GM23338 (cell line): ENCODE measurements at regions not wholly inside any gene's neighbourhood (a gene's known extent, or its start where the extent isn't known, plus 50 kb on each side); places are given as distances from the start of the nearest gene placed in this dataset.

Experiments used
- ATAC-seq: fragments of 200-7000 bp; cut with Tn5 transposase; 3 replicates; pipeline ENCODE4 v1.9.1; 2020
- DNase-seq: peaks from one replicate; pipeline ENCODE4 v3.0.0-alpha.2; 2015; ENCODE audit warnings: low spot score
- H2AFZ ChIP-seq: fragments of 200-600 bp; sonication (generic); 2 replicates; pipeline ENCODE4 v1.8.0; 2016; ENCODE audit warnings: antibody characterized with exemption, mild to moderate bottlenecking, moderate library complexity
- H3F3A ChIP-seq: fragments of 200-600 bp; sonication (generic); replicated peaks from 2 replicates; pipeline ENCODE4 v1.8.0; 2017; ENCODE audit warnings: antibody characterized with exemption, mixed run types, low read depth
- H3K27ac ChIP-seq: fragments of 200-600 bp; sonication (generic); 2 replicates; pipeline ENCODE4 v1.6.1; 2016; ENCODE audit warnings: low read depth
- H3K27me3 ChIP-seq: fragments of 200-600 bp; sonication (generic); 2 replicates; pipeline ENCODE4 v1.8.0; 2016; ENCODE audit warnings: mild to moderate bottlenecking, mixed run types, moderate library complexity; ENCODE audit not compliant: insufficient read depth
- H3K36me3 ChIP-seq: fragments of 200-600 bp; sonication (generic); 2 replicates; pipeline ENCODE4 v1.8.0; 2016; ENCODE audit warnings: mild to moderate bottlenecking; ENCODE audit not compliant: insufficient read depth
- H3K4me1 ChIP-seq: fragments of 200-600 bp; sonication (generic); 2 replicates; pipeline ENCODE4 v1.8.0; 2016; ENCODE audit warnings: mild to moderate bottlenecking, moderate library complexity; ENCODE audit not compliant: insufficient read depth
- H3K4me2 ChIP-seq: fragments of 200-600 bp; sonication (generic); 2 replicates; pipeline ENCODE4 v1.7.1; 2017; ENCODE audit warnings: mixed run types
- H3K4me3 ChIP-seq: fragments of 200-600 bp; sonication (generic); 2 replicates; pipeline ENCODE4 v1.6.1; 2016; ENCODE audit warnings: mixed run types
- H3K79me2 ChIP-seq: fragments of 200-600 bp; sonication (generic); replicated peaks from 2 replicates; pipeline ENCODE4 v1.8.0; 2017; ENCODE audit warnings: mild to moderate bottlenecking; ENCODE audit not compliant: insufficient read depth
- H3K9me2 ChIP-seq: fragments of 200-600 bp; sonication (generic); 2 replicates; pipeline ENCODE4 v1.8.0; 2017; ENCODE audit not compliant: insufficient read depth
- H4K20me1 ChIP-seq: fragments of 200-600 bp; sonication (generic); replicated peaks from 2 replicates; pipeline ENCODE4 v1.8.0; 2017; ENCODE audit warnings: mild to moderate bottlenecking; ENCODE audit not compliant: insufficient read depth
- H3K27ac Mint-ChIP-seq: 2 replicates; pipeline ENCODE4 v1.8.0; 2020; ENCODE audit warnings: inconsistent platforms, mild to moderate bottlenecking, moderate library complexity, mixed read lengths
- H3K27me3 Mint-ChIP-seq: 3 replicates; pipeline ENCODE4 v1.8.0; 2022; ENCODE audit warnings: low read depth, mild to moderate bottlenecking, moderate library complexity, mixed read lengths, inconsistent platforms; ENCODE audit not compliant: insufficient read depth, poor library complexity
- H3K36me3 Mint-ChIP-seq: 3 replicates; pipeline ENCODE4 v1.8.0; 2021; ENCODE audit warnings: low read depth, mild to moderate bottlenecking, inconsistent platforms, moderate library complexity, mixed read lengths
- H3K4me1 Mint-ChIP-seq: 3 replicates; pipeline ENCODE4 v1.8.0; 2020; ENCODE audit warnings: mild to moderate bottlenecking, inconsistent platforms, mixed read lengths
- H3K4me3 Mint-ChIP-seq: 3 replicates; pipeline ENCODE4 v1.8.0; 2021; ENCODE audit warnings: moderate library complexity, mild to moderate bottlenecking, inconsistent platforms, mixed read lengths
- H3K9me3 Mint-ChIP-seq: 3 replicates; pipeline ENCODE4 v1.8.0; 2020; ENCODE audit warnings: moderate library complexity, mild to moderate bottlenecking, inconsistent platforms, mixed read lengths
- CREB1 ChIP-seq: fragments of 250-450 bp; sonication (Bioruptor Pico); IDR thresholded peaks from 2 replicates; pipeline ENCODE4 v1.5.0; 2020; ENCODE audit warnings: low read depth, mild to moderate bottlenecking, moderate library complexity
- CTCF ChIP-seq, 2 experiments: fragments of 200-600 bp in 1 of 2; sonication (generic) in 1 of 2; conservative IDR thresholded peaks; 2 replicates each; pipeline versions ENCODE4 v1.5.1 to v1.6.1; 2016 to 2017; ENCODE audit warnings: antibody characterized with exemption in 2 of 2, low read depth in 2 of 2, mild to moderate bottlenecking in 2 of 2, moderate library complexity in 1 of 2
- ETS1 ChIP-seq: IDR thresholded peaks from 2 replicates; pipeline ENCODE4 v1.6.1; 2016; ENCODE audit warnings: antibody characterized with exemption
- EZH2 ChIP-seq: fragments of 200-600 bp; sonication (generic); IDR thresholded peaks from one replicate; pipeline ENCODE4 v1.8.0; 2017; ENCODE audit warnings: antibody characterized with exemption, mild to moderate bottlenecking, low read depth; ENCODE audit not compliant: unreplicated experiment
- EZH2phosphoT487 ChIP-seq: fragments of 200-600 bp; sonication (generic); IDR thresholded peaks from one replicate; pipeline ENCODE4 v1.8.1; 2018; ENCODE audit warnings: antibody characterized with exemption; ENCODE audit not compliant: unreplicated experiment
- JUNB ChIP-seq: IDR thresholded peaks from one replicate; pipeline ENCODE4 v1.6.1; 2016; ENCODE audit warnings: antibody characterized with exemption; ENCODE audit not compliant: unreplicated experiment
- NANOG ChIP-seq: IDR thresholded peaks from 2 replicates; pipeline ENCODE4 v1.6.1; 2016; ENCODE audit warnings: antibody characterized with exemption, borderline replicate concordance
- POLR2AphosphoS5 ChIP-seq: IDR thresholded peaks from 2 replicates; pipeline ENCODE4 v1.6.1; 2016; ENCODE audit warnings: antibody characterized with exemption, low read depth
- STAT1 ChIP-seq: IDR thresholded peaks from one replicate; pipeline ENCODE4 v1.6.1; 2016; ENCODE audit warnings: antibody characterized with exemption; ENCODE audit not compliant: unreplicated experiment
- ZNF114 ChIP-seq: fragments of 250-450 bp; sonication (Bioruptor Pico); IDR thresholded peaks from 2 replicates; pipeline ENCODE4 v1.5.0; 2020; ENCODE audit warnings: mild to moderate bottlenecking, moderate library complexity
- ZNF331 ChIP-seq: fragments of 250-450 bp; sonication (Bioruptor Pico); IDR thresholded peaks from 2 replicates; pipeline ENCODE4 v1.5.0; 2020; ENCODE audit warnings: low read depth, mild to moderate bottlenecking, moderate library complexity
- ZNF462 ChIP-seq: fragments of 250-450 bp; sonication (Bioruptor Pico); IDR thresholded peaks from 2 replicates; pipeline ENCODE4 v1.5.0; 2020; ENCODE audit warnings: mild to moderate bottlenecking, moderate library complexity
- TF ChIP-seq, protein P1 (sequence below): IDR thresholded peaks from one replicate; pipeline ENCODE4 v1.6.1; 2018; ENCODE audit warnings: antibody characterized with exemption; ENCODE audit not compliant: unreplicated experiment

- TF ChIP-seq POLR2AphosphoS5 (no peak), CREB1 (no peak), ZNF331 (CRISPR knock-in tag) (no peak), ZNF114 (CRISPR knock-in tag) (no peak), NANOG (no peak), EZH2 (no peak), ZNF462 (CRISPR knock-in tag) (no peak), EZH2phosphoT487 (no peak), STAT1 (no peak), JUNB (no peak), ETS1 (no peak), CTCF (conservative IDR thresholded peaks at IDR 0.05; ENCODE audit: low read depth in 2 of 2) (no peak)
- TF ChIP-seq, protein P1, sequence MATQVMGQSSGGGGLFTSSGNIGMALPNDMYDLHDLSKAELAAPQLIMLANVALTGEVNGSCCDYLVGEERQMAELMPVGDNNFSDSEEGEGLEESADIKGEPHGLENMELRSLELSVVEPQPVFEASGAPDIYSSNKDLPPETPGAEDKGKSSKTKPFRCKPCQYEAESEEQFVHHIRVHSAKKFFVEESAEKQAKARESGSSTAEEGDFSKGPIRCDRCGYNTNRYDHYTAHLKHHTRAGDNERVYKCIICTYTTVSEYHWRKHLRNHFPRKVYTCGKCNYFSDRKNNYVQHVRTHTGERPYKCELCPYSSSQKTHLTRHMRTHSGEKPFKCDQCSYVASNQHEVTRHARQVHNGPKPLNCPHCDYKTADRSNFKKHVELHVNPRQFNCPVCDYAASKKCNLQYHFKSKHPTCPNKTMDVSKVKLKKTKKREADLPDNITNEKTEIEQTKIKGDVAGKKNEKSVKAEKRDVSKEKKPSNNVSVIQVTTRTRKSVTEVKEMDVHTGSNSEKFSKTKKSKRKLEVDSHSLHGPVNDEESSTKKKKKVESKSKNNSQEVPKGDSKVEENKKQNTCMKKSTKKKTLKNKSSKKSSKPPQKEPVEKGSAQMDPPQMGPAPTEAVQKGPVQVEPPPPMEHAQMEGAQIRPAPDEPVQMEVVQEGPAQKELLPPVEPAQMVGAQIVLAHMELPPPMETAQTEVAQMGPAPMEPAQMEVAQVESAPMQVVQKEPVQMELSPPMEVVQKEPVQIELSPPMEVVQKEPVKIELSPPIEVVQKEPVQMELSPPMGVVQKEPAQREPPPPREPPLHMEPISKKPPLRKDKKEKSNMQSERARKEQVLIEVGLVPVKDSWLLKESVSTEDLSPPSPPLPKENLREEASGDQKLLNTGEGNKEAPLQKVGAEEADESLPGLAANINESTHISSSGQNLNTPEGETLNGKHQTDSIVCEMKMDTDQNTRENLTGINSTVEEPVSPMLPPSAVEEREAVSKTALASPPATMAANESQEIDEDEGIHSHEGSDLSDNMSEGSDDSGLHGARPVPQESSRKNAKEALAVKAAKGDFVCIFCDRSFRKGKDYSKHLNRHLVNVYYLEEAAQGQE = no peak
- Histone ChIP-seq H3K4me2 (no peak overlapping the region), H3K79me2 (no peaks in the 10 kb centered on the region), H4K20me1 (no peaks in the 10 kb centered on the region), H3K27ac (no peak overlapping the region), H3K36me3 (no peaks in the 10 kb centered on the region), H3K4me3 (no peak overlapping the region), H3K27me3 (no peaks in the 10 kb centered on the region), H3F3A (no peaks in the 10 kb centered on the region), H3K4me1 (no peaks in the 10 kb centered on the region), H2AFZ (no peak overlapping the region), H3K9me2 (no peaks in the 10 kb centered on the region)
- H3K4me3 Mint-ChIP-seq = no peak overlapping the region
- H3K27me3 Mint-ChIP-seq = no peaks in the 10 kb centered on the region
- peaks cover 4% of the 10 kb centered on the region; the same call in 1 of the 3 replicates for H3K4me1 Mint-ChIP-seq
- no peak overlapping the region for H3K27ac Mint-ChIP-seq
- no peaks in the 10 kb centered on the region for H3K9me3 Mint-ChIP-seq
- ATAC-seq (no peak), DNase-seq (no peak)
- no peaks in the 10 kb centered on the region for H3K36me3 Mint-ChIP-seq
These were observed 429.0 kb downstream of the LRIG3 start for GRCh38 chr12:58491306-58491705.
